ENCODE measurements at regions not wholly inside any gene's neighbourhood (a gene's known extent, or its start where the extent isn't known, plus 50 kb on each side); places are given as distances from the start of the nearest gene placed in this dataset.

GRCh38 chr5:56323505-56323904, 90.4 kb upstream of the ANKRD55 start:
- ATAC-seq (no peak), DNase-seq (no peak)
- intact Hi-C loops (cut with DNase I; ENCODE audit: low total_unique reads): no loop called here

GRCh38 chr5:56322592-56322991, 89.5 kb upstream of the ANKRD55 start:
- Histone ChIP-seq H3K27me3 (no peaks in the 10 kb centered on the region), H3K4me3 (no peak overlapping the region), H3K36me3 (no peaks in the 10 kb centered on the region), H3K9me3 (no peaks in the 10 kb centered on the region), H3K4me1 (no peaks in the 10 kb centered on the region), H3K27ac (no peak overlapping the region)
- intact Hi-C loops (cut with DNase I; ENCODE audit: low total_unique reads): no loop called here
- in situ Hi-C loops (cut with MboI; ENCODE audit: low sequenced_read_pairs in 4 of 4): no loop called here
- TF ChIP-seq CTCF (IDR thresholded peaks at IDR 0.05 in 4 of 5, conservative IDR thresholded peaks at IDR 0.05 in 1 of 5): no peak
- no peak for TF ChIP-seq POLR2A (IDR thresholded peaks at IDR 0.05)
- ATAC-seq (no peak), DNase-seq (no peak)

More at GRCh38 chr5:56323505-56323904, 90.4 kb upstream of the ANKRD55 start:
- no peaks in the 10 kb centered on the region for H3K4me1 ChIP-seq
- no peaks in the 10 kb centered on the region for H3K36me3 ChIP-seq
- TF ChIP-seq POLR2A (IDR thresholded peaks at IDR 0.05) (no peak), CTCF (IDR thresholded peaks at IDR 0.05 in 4 of 5, conservative IDR thresholded peaks at IDR 0.05 in 1 of 5) (no peak)
- H3K4me3 ChIP-seq: no peak overlapping the region
- no peak overlapping the region for H3K27ac ChIP-seq
- H3K9me3 ChIP-seq: no peaks in the 10 kb centered on the region
- no peaks in the 10 kb centered on the region for H3K27me3 ChIP-seq
- in situ Hi-C loops (cut with MboI; ENCODE audit: low sequenced_read_pairs in 4 of 4): no loop called here

- Histone ChIP-seq H3K36me3 (no peaks in the 10 kb centered on the region), H3K27me3 (no peaks in the 10 kb centered on the region), H3K4me1 (no peaks in the 10 kb centered on the region), H3K9me3 (no peaks in the 10 kb centered on the region), H3K27ac (no peak overlapping the region), H3K4me3 (no peak overlapping the region)
- intact Hi-C loops (cut with DNase I; ENCODE audit: low total_unique reads): no loop called here
- no peak for DNase-seq
- ATAC-seq: no peak
- TF ChIP-seq CTCF (IDR thresholded peaks at IDR 0.05 in 4 of 5, conservative IDR thresholded peaks at IDR 0.05 in 1 of 5): no peak
- no peak for TF ChIP-seq POLR2A (IDR thresholded peaks at IDR 0.05)
- in situ Hi-C loops (cut with MboI; ENCODE audit: low sequenced_read_pairs in 4 of 4): no loop called here
Observed at GRCh38 chr5:56321236-56321881, 88.2 kb upstream of the ANKRD55 start.

GRCh38 chr5:56320686-56321085, 87.6 kb upstream of the ANKRD55 start:
- Histone ChIP-seq H3K9me3 (no peaks in the 10 kb centered on the region), H3K4me3 (no peak overlapping the region), H3K27me3 (no peaks in the 10 kb centered on the region), H3K27ac (no peak overlapping the region), H3K36me3 (no peaks in the 10 kb centered on the region), H3K4me1 (no peaks in the 10 kb centered on the region)
- in situ Hi-C loops (cut with MboI; ENCODE audit: low sequenced_read_pairs in 4 of 4): no loop called here
- TF ChIP-seq CTCF (IDR thresholded peaks at IDR 0.05 in 4 of 5, conservative IDR thresholded peaks at IDR 0.05 in 1 of 5) (no peak), POLR2A (IDR thresholded peaks at IDR 0.05) (no peak)
- intact Hi-C loops (cut with DNase I; ENCODE audit: low total_unique reads): no loop called here
- DNase-seq (no peak), ATAC-seq (no peak)

All from gastrocnemius medialis (tissue), 4 donors.